ENCODE measurements at regions not wholly inside any gene's neighbourhood (a gene's known extent, or its start where the extent isn't known, plus 50 kb on each side); places are given as distances from the start of the nearest gene placed in this dataset.

- Mint-ChIP-seq H3K27me3 (ENCODE audit: low read depth) (no peaks in the 10 kb centered on the region), H3K36me3 (ENCODE audit: low read depth) (peaks cover 3% of the 10 kb centered on the region), H3K27ac (ENCODE audit: unreplicated experiment) (no peak overlapping the region), H3K4me1 (ENCODE audit: low read depth) (no peaks in the 10 kb centered on the region), H3K4me3 (ENCODE audit: unreplicated experiment) (no peak overlapping the region), H3K9me3 (ENCODE audit: low read depth) (peaks cover 9% of the 10 kb centered on the region)
- no peak for TF ChIP-seq CTCF (IDR thresholded peaks at IDR 0.05)
- DNase-seq (ENCODE audit: low spot score), result no peak
Measured at GRCh38 chr2:3125001-3125760, 252.4 kb downstream of the EIPR1 start.

GRCh38 chr2:3122525-3122924 is 255.1 kb downstream of the EIPR1 start:
- TF ChIP-seq CTCF (IDR thresholded peaks at IDR 0.05), result no peak
- Mint-ChIP-seq H3K27ac (ENCODE audit: unreplicated experiment) (no peak overlapping the region), H3K4me1 (ENCODE audit: low read depth) (no peaks in the 10 kb centered on the region), H3K36me3 (ENCODE audit: low read depth) (peaks cover 3% of the 10 kb centered on the region), H3K27me3 (ENCODE audit: low read depth) (no peaks in the 10 kb centered on the region), H3K4me3 (ENCODE audit: unreplicated experiment) (no peak overlapping the region), H3K9me3 (ENCODE audit: low read depth) (peaks cover 11% of the 10 kb centered on the region)
- DNase-seq (ENCODE audit: low spot score), result no peak

- no peak overlapping the region for H3K4me3 Mint-ChIP-seq (ENCODE audit: unreplicated experiment)
- no peak for TF ChIP-seq CTCF (IDR thresholded peaks at IDR 0.05)
- DNase-seq (ENCODE audit: low spot score), result no peak
- H3K27me3 Mint-ChIP-seq (ENCODE audit: low read depth), result no peaks in the 10 kb centered on the region
- peaks cover 11% of the 10 kb centered on the region for H3K9me3 Mint-ChIP-seq (ENCODE audit: low read depth)
- H3K27ac Mint-ChIP-seq (ENCODE audit: unreplicated experiment), result no peak overlapping the region
- peaks cover 3% of the 10 kb centered on the region for H3K36me3 Mint-ChIP-seq (ENCODE audit: low read depth)
- H3K4me1 Mint-ChIP-seq (ENCODE audit: low read depth), result no peaks in the 10 kb centered on the region
Measured at GRCh38 chr2:3121601-3122000, 256.0 kb downstream of the EIPR1 start.

- H3K27me3 Mint-ChIP-seq (ENCODE audit: low read depth), result no peaks in the 10 kb centered on the region
- H3K4me1 Mint-ChIP-seq (ENCODE audit: low read depth), result no peaks in the 10 kb centered on the region
- no peak overlapping the region for H3K27ac Mint-ChIP-seq (ENCODE audit: unreplicated experiment)
- DNase-seq (ENCODE audit: low spot score), result no peak
- TF ChIP-seq CTCF (IDR thresholded peaks at IDR 0.05), result no peak
- H3K4me3 Mint-ChIP-seq (ENCODE audit: unreplicated experiment), result no peak overlapping the region
- H3K9me3 Mint-ChIP-seq (ENCODE audit: low read depth), result peaks cover 11% of the 10 kb centered on the region
- H3K36me3 Mint-ChIP-seq (ENCODE audit: low read depth), result peaks cover 8% of the 10 kb centered on the region
Measured at GRCh38 chr2:3117650-3118216, 259.9 kb downstream of the EIPR1 start.

GRCh38 chr2:3116371-3116770 is 261.2 kb downstream of the EIPR1 start:
- H3K27ac Mint-ChIP-seq (ENCODE audit: unreplicated experiment), result no peak overlapping the region
- DNase-seq (ENCODE audit: low spot score), result no peak
- no peak overlapping the region for H3K4me3 Mint-ChIP-seq (ENCODE audit: unreplicated experiment)

More at GRCh38 chr2:3116371-3116770, 261.2 kb downstream of the EIPR1 start:
- peaks cover 5% of the 10 kb centered on the region for H3K36me3 Mint-ChIP-seq (ENCODE audit: low read depth)
- H3K4me1 Mint-ChIP-seq (ENCODE audit: low read depth), result no peaks in the 10 kb centered on the region
- no peaks in the 10 kb centered on the region for H3K27me3 Mint-ChIP-seq (ENCODE audit: low read depth)
- H3K9me3 Mint-ChIP-seq (ENCODE audit: low read depth), result peaks cover 3% of the 10 kb centered on the region
- no peak for TF ChIP-seq CTCF (IDR thresholded peaks at IDR 0.05)

Measured in chondrocyte (in vitro differentiated cells).